ENCODE measurements at regions not wholly inside any gene's neighbourhood (a gene's known extent, or its start where the extent isn't known, plus 50 kb on each side); places are given as distances from the start of the nearest gene placed in this dataset.
A peak's percentile ranks its signal among the peaks of the same experiment; 100 is the strongest.

- Histone ChIP-seq H3F3A (replicated peaks; ENCODE audit: insufficient read depth) (no peaks in the 10 kb centered on the region), H3K79me2 (ENCODE audit: insufficient read depth) (no peaks in the 10 kb centered on the region), H3K27me3 (ENCODE audit: insufficient read depth) (no peaks in the 10 kb centered on the region), H3K4me2 (no peak overlapping the region), H3K9me3 (no peaks in the 10 kb centered on the region), H4K20me1 (ENCODE audit: insufficient read depth) (no peaks in the 10 kb centered on the region), H3K4me3 (ENCODE audit: low read depth in 2 of 2, low read length in 1 of 2) (no peak overlapping the region), H3K9me2 (no peaks in the 10 kb centered on the region), H3K36me3 (replicated peaks in 1 of 2; ENCODE audit: control insufficient read depth in 1 of 2, insufficient read depth in 2 of 2, low read length in 1 of 2) (no peaks in the 10 kb centered on the region), H2AFZ (ENCODE audit: low read depth) (no peak overlapping the region), H3K4me1 (ENCODE audit: control insufficient read depth in 1 of 2, insufficient read depth in 2 of 2, low read depth in 1 of 2, low read length in 1 of 2) (no peaks in the 10 kb centered on the region), H3K9ac (no peak overlapping the region), H3K27ac (ENCODE audit: low read depth in 2 of 2, low read length in 1 of 2) (no peak overlapping the region)
- WGBS (ENCODE audit: low lambda C conversion rate), result 9% methylated on average over 7 of the region's 7 CpGs
- ChIA-PET CTCF (interaction anchor here (0.9 kb wide), 1 partner anchor 830 kb away, joined by 3 read pairs; no protein-coding TSS in a partner anchor), POLR2A (no interaction called here)
- peak; percentile 0 for DNase-seq
- TF ChIP-seq RAD21 (IDR thresholded peaks at IDR 0.05; ENCODE audit: low read length), result 0 out of 2 replicates have a peak, but pooled peaks have one; percentile 22
- no peak for TF ChIP-seq NFIC (IDR thresholded peaks at IDR 0.05; ENCODE audit: borderline replicate concordance)
- no peak for TF ChIP-seq SIN3A (IDR thresholded peaks at IDR 0.05; ENCODE audit: borderline replicate concordance, low read depth, low read length)
These were observed 74.4 kb upstream of the NAP1L2 start for GRCh38 chrX:73289039-73289438.

GRCh38 chrX:73270753-73271152 lies 56.1 kb upstream of the NAP1L2 start:
- no peaks in the 10 kb centered on the region for H4K20me1 ChIP-seq (ENCODE audit: insufficient read depth)
- H3K4me3 ChIP-seq (ENCODE audit: low read depth in 2 of 2, low read length in 1 of 2), result no peak overlapping the region
- H3K9me3 ChIP-seq, result no peaks in the 10 kb centered on the region
- TF ChIP-seq CHD2 (IDR thresholded peaks at IDR 0.05; ENCODE audit: low read length, partially characterized antibody) (no peak), RCOR1 (IDR thresholded peaks at IDR 0.05; ENCODE audit: low read length) (no peak), EZH2phosphoT487 (IDR thresholded peaks at IDR 0.05; ENCODE audit: borderline replicate concordance, low read depth) (no peak), JUND (IDR thresholded peaks at IDR 0.05) (no peak), FOXJ3 (CRISPR knock-in tag; IDR thresholded peaks at IDR 0.05) (no peak), FOSL2 (IDR thresholded peaks at IDR 0.05; ENCODE audit: borderline replicate concordance, low read depth) (no peak), ZBTB33 (IDR thresholded peaks at IDR 0.05; ENCODE audit: borderline replicate concordance, low read depth) (no peak), SIN3A (IDR thresholded peaks at IDR 0.05; ENCODE audit: borderline replicate concordance, low read depth, low read length) (no peak), YY1 (IDR thresholded peaks at IDR 0.05; ENCODE audit: low read depth) (no peak)
- H3K4me1 ChIP-seq (ENCODE audit: control insufficient read depth in 1 of 2, insufficient read depth in 2 of 2, low read depth in 1 of 2, low read length in 1 of 2), result no peaks in the 10 kb centered on the region
- no peaks in the 10 kb centered on the region for H3K9me2 ChIP-seq
- no peaks in the 10 kb centered on the region for H3K27me3 ChIP-seq (ENCODE audit: insufficient read depth)
- no peak for DNase-seq
- H3K27ac ChIP-seq (ENCODE audit: low read depth in 2 of 2, low read length in 1 of 2), result no peak overlapping the region
- H3K9ac ChIP-seq, result no peak overlapping the region
- ChIA-PET POLR2A (no interaction called here), CTCF (no interaction called here)
- no peak overlapping the region for H2AFZ ChIP-seq (ENCODE audit: low read depth)
- WGBS (ENCODE audit: low lambda C conversion rate), result 2% methylated on average over 2 of the region's 2 CpGs
- no peak overlapping the region for H3K4me2 ChIP-seq
- no peaks in the 10 kb centered on the region for H3K79me2 ChIP-seq (ENCODE audit: insufficient read depth)
- no peaks in the 10 kb centered on the region for H3K36me3 ChIP-seq (replicated peaks in 1 of 2; ENCODE audit: control insufficient read depth in 1 of 2, insufficient read depth in 2 of 2, low read length in 1 of 2)
- H3F3A ChIP-seq (replicated peaks; ENCODE audit: insufficient read depth), result no peaks in the 10 kb centered on the region

GRCh38 chrX:73268463-73268862 lies 53.8 kb upstream of the NAP1L2 start:
- Histone ChIP-seq H3K9ac (no peak overlapping the region), H3K4me2 (no peak overlapping the region), H4K20me1 (ENCODE audit: insufficient read depth) (no peaks in the 10 kb centered on the region), H3K4me1 (ENCODE audit: control insufficient read depth in 1 of 2, insufficient read depth in 2 of 2, low read depth in 1 of 2, low read length in 1 of 2) (no peaks in the 10 kb centered on the region), H3K9me2 (no peaks in the 10 kb centered on the region), H3K27me3 (ENCODE audit: insufficient read depth) (no peaks in the 10 kb centered on the region), H3K79me2 (ENCODE audit: insufficient read depth) (no peaks in the 10 kb centered on the region), H2AFZ (ENCODE audit: low read depth) (no peak overlapping the region), H3K9me3 (no peaks in the 10 kb centered on the region), H3F3A (replicated peaks; ENCODE audit: insufficient read depth) (no peaks in the 10 kb centered on the region), H3K36me3 (replicated peaks in 1 of 2; ENCODE audit: control insufficient read depth in 1 of 2, insufficient read depth in 2 of 2, low read length in 1 of 2) (no peaks in the 10 kb centered on the region), H3K4me3 (ENCODE audit: low read depth in 2 of 2, low read length in 1 of 2) (no peak overlapping the region), H3K27ac (ENCODE audit: low read depth in 2 of 2, low read length in 1 of 2) (no peak overlapping the region)
- CTCF ChIA-PET, result no interaction called here
- no peak for DNase-seq
- TF ChIP-seq FOXJ3 (CRISPR knock-in tag; IDR thresholded peaks at IDR 0.05) (no peak), RXRA (IDR thresholded peaks at IDR 0.05; ENCODE audit: borderline replicate concordance, low read depth) (no peak), TEAD4 (IDR thresholded peaks at IDR 0.05; ENCODE audit: borderline replicate concordance, insufficient read depth) (no peak), CTCF (IDR thresholded peaks at IDR 0.05) (no peak), CHD2 (IDR thresholded peaks at IDR 0.05; ENCODE audit: low read length, partially characterized antibody) (no peak), RAD21 (IDR thresholded peaks at IDR 0.05; ENCODE audit: low read length) (no peak), SIN3A (IDR thresholded peaks at IDR 0.05; ENCODE audit: borderline replicate concordance, low read depth, low read length) (no peak)
- WGBS (ENCODE audit: low lambda C conversion rate), result 0% methylated on average over 1 of the region's 1 CpG
- POLR2A ChIA-PET, result no interaction called here

Measured in SK-N-SH (cell line).